VCaP (cell line): ENCODE measurements at regions not wholly inside any gene's neighbourhood (a gene's known extent, or its start where the extent isn't known, plus 50 kb on each side); places are given as distances from the start of the nearest gene placed in this dataset.

Source experiments
- H3K27ac ChIP-seq: fragments of 450-650 bp; 2 replicates; pipeline ENCODE4 v1.5.1; 2017
- CTCF ChIP-seq: fragments of 450-650 bp; conservative IDR thresholded peaks from 2 replicates; pipeline ENCODE4 v1.5.1; 2017; ENCODE audit warnings: mild to moderate bottlenecking, moderate library complexity

DNA sequence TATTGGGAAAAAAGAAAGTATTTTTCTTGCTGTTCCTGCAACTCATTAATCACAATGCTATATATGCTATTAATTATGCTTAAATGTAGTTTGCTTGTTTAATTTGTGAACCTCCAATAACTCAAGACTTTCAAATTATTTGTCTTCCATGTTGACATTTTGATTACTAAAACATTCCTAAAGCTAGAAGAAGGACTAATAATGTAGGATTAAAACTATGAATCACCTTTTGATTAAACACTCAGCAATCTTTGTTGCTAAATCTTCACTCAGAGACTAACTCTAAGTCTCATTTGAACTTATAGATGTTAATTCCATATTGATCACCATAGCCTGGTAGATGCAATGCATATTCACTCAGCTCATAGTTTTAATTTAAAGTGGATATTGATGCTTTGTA lies 524.6 kb upstream of the ZEB2 start:
- TF ChIP-seq CTCF = no peak
- no peak overlapping the region for H3K27ac ChIP-seq

DNA sequence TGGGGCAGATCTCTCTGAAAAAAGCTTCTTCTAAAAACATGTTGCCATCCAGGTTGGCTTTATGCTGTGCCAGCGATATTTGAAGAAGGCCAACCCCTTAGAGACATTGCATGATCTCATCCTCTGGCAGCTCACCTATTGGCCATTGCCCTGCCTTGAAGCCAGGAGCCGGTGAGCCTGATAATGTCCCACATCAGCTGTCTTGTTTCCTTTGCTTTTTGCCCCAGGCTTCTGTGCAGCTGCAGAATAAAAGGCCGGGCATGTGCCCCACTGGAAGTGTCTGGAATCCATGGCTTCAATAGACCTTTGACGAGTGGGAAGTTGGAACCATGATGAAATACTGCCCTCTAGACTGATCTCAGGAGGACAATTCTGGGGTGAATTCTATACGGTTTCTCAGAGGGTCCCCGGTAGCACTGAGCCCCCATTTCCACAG lies 523.5 kb upstream of the ZEB2 start:
- TF ChIP-seq CTCF = no peak
- H3K27ac ChIP-seq = no peak overlapping the region

- TF ChIP-seq CTCF = no peak
- no peak overlapping the region for H3K27ac ChIP-seq
These were observed 521.8 kb upstream of the ZEB2 start for GRCh38 chr2:145041706-145042105.

GRCh38 chr2:145040433-145040832 lies 520.5 kb upstream of the ZEB2 start:
- TF ChIP-seq CTCF = no peak
- H3K27ac ChIP-seq = no peak overlapping the region

DNA sequence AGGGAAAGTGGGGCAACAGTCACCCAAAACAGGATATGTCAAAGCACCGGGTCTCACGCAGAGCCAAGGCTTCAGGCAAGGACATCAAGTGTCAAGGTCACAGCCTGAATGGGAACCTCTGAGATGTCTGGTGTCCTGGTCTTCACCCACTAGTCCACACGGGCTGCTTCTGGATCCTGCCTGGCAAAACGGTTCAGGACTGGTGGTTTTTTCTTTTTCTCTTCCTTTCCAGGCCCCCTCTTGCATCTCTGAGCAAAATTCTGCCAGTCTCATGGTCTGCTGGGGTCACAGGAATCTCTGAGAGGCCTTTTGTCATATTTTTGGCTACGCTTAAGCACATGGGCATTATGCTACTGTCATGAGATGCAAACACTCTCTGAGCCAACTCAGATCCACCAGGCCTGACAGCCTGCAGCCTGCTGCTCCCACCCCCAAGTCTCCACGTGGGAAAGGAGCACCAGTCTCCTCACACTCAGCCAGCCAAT lies 518.2 kb upstream of the ZEB2 start:
- no peak for TF ChIP-seq CTCF
- no peak overlapping the region for H3K27ac ChIP-seq

GRCh38 chr2:145036421-145037011 lies 516.6 kb upstream of the ZEB2 start:
- TF ChIP-seq CTCF = no peak
- no peak overlapping the region for H3K27ac ChIP-seq

DNA sequence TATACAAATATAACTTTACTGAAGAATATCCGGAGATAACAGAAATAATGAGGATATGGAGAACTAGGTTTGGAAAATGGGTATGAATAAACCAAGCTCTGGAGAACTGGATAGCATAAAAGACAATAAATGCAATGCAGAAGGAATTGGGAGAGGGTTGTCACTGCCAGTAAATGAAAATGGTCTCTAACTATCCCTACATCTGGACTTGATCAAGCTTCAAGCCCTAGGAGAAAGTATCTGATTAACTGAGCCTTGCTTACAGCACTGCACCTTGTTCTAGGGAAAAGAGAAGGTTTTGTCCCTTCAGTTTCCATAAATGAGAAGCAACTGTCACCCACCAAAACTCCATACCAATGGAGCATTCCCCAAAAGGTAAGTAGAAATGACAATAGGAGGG lies 514.6 kb upstream of the ZEB2 start:
- no peak for TF ChIP-seq CTCF
- no peak overlapping the region for H3K27ac ChIP-seq
